ENCODE measurements at regions not wholly inside any gene's neighbourhood (a gene's known extent, or its start where the extent isn't known, plus 50 kb on each side); places are given as distances from the start of the nearest gene placed in this dataset.

DNA sequence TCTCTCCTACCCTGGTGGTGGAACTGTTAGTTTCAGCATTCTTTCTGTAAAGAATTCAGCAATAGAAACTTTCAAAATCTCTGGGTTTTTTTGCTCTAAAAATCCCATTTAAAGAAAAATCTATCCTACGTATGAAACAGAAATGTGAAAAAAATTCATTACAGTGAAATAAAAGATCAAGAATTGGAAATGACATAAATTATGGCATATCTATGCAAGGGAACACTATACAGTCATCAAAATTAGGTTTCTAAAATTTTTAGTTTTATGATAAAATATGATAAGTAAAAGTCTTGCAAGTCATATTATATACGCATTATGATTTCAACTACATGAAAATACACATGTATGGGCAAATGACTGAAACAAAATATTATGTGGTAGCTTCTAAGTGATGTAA, 342.6 kb downstream of the CETN3 start:
- TF ChIP-seq EP300 (IDR thresholded peaks at IDR 0.05; ENCODE audit: borderline replicate concordance in 1 of 2, low read depth in 2 of 2, low read length in 2 of 2) (no peak), CTCF (IDR thresholded peaks at IDR 0.05; ENCODE audit: control extremely low read depth in 1 of 3, insufficient read depth in 1 of 3, low read depth in 1 of 3, low read length in 3 of 3) (no peak), POLR2A (IDR thresholded peaks at IDR 0.05; ENCODE audit: control extremely low read depth in 1 of 2, low read depth in 2 of 2, low read length in 2 of 2) (no peak), SP1 (IDR thresholded peaks at IDR 0.05; ENCODE audit: low read depth, low read length) (no peak), KDM5A (IDR thresholded peaks at IDR 0.05; ENCODE audit: low read length) (no peak), CEBPB (IDR thresholded peaks at IDR 0.05; ENCODE audit: low read depth, low read length) (no peak)
